Hepatocyte (in vitro differentiated cells): ENCODE measurements at regions not wholly inside any gene's neighbourhood (a gene's known extent, or its start where the extent isn't known, plus 50 kb on each side); places are given as distances from the start of the nearest gene placed in this dataset.

Experiments
- CTCF ChIP-seq: fragments of 200-600 bp; sonication (generic); IDR thresholded peaks from 2 replicates; pipeline ENCODE4 v1.5.1; 2016; ENCODE audit warnings: antibody characterized with exemption, mild to moderate bottlenecking; ENCODE audit not compliant: poor library complexity
- EZH2 ChIP-seq: fragments of 200-600 bp; sonication (generic); IDR thresholded peaks from 2 replicates; pipeline ENCODE4 v1.6.1; 2016; ENCODE audit warnings: antibody characterized with exemption, mild to moderate bottlenecking, borderline replicate concordance
- EZH2phosphoT487 ChIP-seq: fragments of 200-600 bp; sonication (generic); IDR thresholded peaks from one replicate; pipeline ENCODE4 v1.6.1; 2018; ENCODE audit warnings: antibody characterized with exemption, mild to moderate bottlenecking, low read depth, moderate library complexity; ENCODE audit not compliant: unreplicated experiment, severe bottlenecking

GRCh38 chr3:48068886-48069285 lies 52.7 kb upstream of the MAP4 start:
- TF ChIP-seq CTCF (no peak), EZH2phosphoT487 (no peak), EZH2 (no peak)
